Mesodermal cell (in vitro differentiated cells): ENCODE measurements at regions not wholly inside any gene's neighbourhood (a gene's known extent, or its start where the extent isn't known, plus 50 kb on each side); places are given as distances from the start of the nearest gene placed in this dataset.

Source experiments
- H3K27ac ChIP-seq: 2 replicates; pipeline ENCODE4 v1.7.0; 2013; ENCODE audit warnings: mild to moderate bottlenecking, low read depth, low read length, moderate library complexity; ENCODE audit not compliant: severe bottlenecking
- H3K36me3 ChIP-seq: 2 replicates; pipeline ENCODE4 v1.7.1; 2013; ENCODE audit warnings: mild to moderate bottlenecking, low read length, moderate library complexity; ENCODE audit not compliant: control insufficient read depth, insufficient read depth
- H3K4me1 ChIP-seq: one replicate; pipeline ENCODE4 v1.7.1; 2013; ENCODE audit warnings: mild to moderate bottlenecking, low read length; ENCODE audit not compliant: insufficient read depth, control insufficient read depth, poor library complexity, severe bottlenecking
- H3K4me3 ChIP-seq: 2 replicates; pipeline ENCODE4 v1.7.0; 2013; ENCODE audit warnings: low read length, control low read depth, mild to moderate bottlenecking; ENCODE audit not compliant: insufficient read depth, poor library complexity, severe bottlenecking; ENCODE audit errors: extremely low read depth
- H3K9me3 ChIP-seq: 2 replicates; pipeline ENCODE4 v1.7.1; 2013; ENCODE audit warnings: mild to moderate bottlenecking, low read length, moderate library complexity; ENCODE audit not compliant: control insufficient read depth
- WGBS, 2 experiments: methylation state at CpG; one replicate each; pipeline ENCODE4 v1.1.5; 2013; ENCODE audit warnings: missing lambda C conversion rate in 2 of 2; ENCODE audit not compliant: insufficient coverage in 2 of 2; 5-methylcytosine and 5-hydroxymethylcytosine counted together

GRCh38 chr6:48798296-48798695 lies 664.8 kb downstream of the MMUT start:
- Histone ChIP-seq H3K36me3 (no peaks in the 10 kb centered on the region), H3K4me3 (no peak overlapping the region), H3K4me1 (no peaks in the 10 kb centered on the region), H3K9me3 (no peaks in the 10 kb centered on the region), H3K27ac (no peak overlapping the region)
- WGBS, 2 experiments, result no CpG with 5 or more reads among the region's 3 CpGs

- Histone ChIP-seq H3K27ac (no peak overlapping the region), H3K36me3 (no peaks in the 10 kb centered on the region), H3K4me1 (no peaks in the 10 kb centered on the region), H3K9me3 (no peaks in the 10 kb centered on the region), H3K4me3 (no peak overlapping the region)
- 90 to 93% methylated on average over 3 to 6 of the region's 6 CpGs for WGBS, 2 experiments
Measured at GRCh38 chr6:48782225-48782624, 671.2 kb upstream of the PTCHD4 start.

GRCh38 chr6:48777411-48777810 lies 666.4 kb upstream of the PTCHD4 start:
- no peak overlapping the region for H3K27ac ChIP-seq
- 100% methylated on average over 1 of the region's 3 CpGs for WGBS, 2 experiments
- no peaks in the 10 kb centered on the region for H3K9me3 ChIP-seq
- H3K4me3 ChIP-seq, result no peak overlapping the region
- H3K4me1 ChIP-seq, result no peaks in the 10 kb centered on the region
- H3K36me3 ChIP-seq, result no peaks in the 10 kb centered on the region

GRCh38 chr6:48775157-48775556 lies 664.2 kb upstream of the PTCHD4 start:
- 100% methylated on average over 1 to 2 of the region's 3 CpGs for WGBS, 2 experiments
- H3K9me3 ChIP-seq, result no peaks in the 10 kb centered on the region
- H3K4me3 ChIP-seq, result no peak overlapping the region
- H3K27ac ChIP-seq, result no peak overlapping the region
- no peaks in the 10 kb centered on the region for H3K4me1 ChIP-seq
- H3K36me3 ChIP-seq, result no peaks in the 10 kb centered on the region

- no peaks in the 10 kb centered on the region for H3K4me1 ChIP-seq
- H3K27ac ChIP-seq, result no peak overlapping the region
- H3K9me3 ChIP-seq, result no peaks in the 10 kb centered on the region
- H3K36me3 ChIP-seq, result no peaks in the 10 kb centered on the region
- no CpG with 5 or more reads among the region's 1 CpG for WGBS, 2 experiments
- no peak overlapping the region for H3K4me3 ChIP-seq
Measured at GRCh38 chr6:48774276-48774675, 663.3 kb upstream of the PTCHD4 start.

- H3K4me3 ChIP-seq, result no peak overlapping the region
- H3K27ac ChIP-seq, result no peak overlapping the region
- H3K36me3 ChIP-seq, result no peaks in the 10 kb centered on the region
- WGBS, 2 experiments, result no CpG with 5 or more reads among the region's 3 CpGs
- no peaks in the 10 kb centered on the region for H3K4me1 ChIP-seq
- H3K9me3 ChIP-seq, result no peaks in the 10 kb centered on the region
Measured at GRCh38 chr6:48766349-48766748, 655.4 kb upstream of the PTCHD4 start.

- Histone ChIP-seq H3K36me3 (no peaks in the 10 kb centered on the region), H3K4me1 (no peaks in the 10 kb centered on the region), H3K9me3 (no peaks in the 10 kb centered on the region), H3K4me3 (no peak overlapping the region), H3K27ac (no peak overlapping the region)
- WGBS, 2 experiments, result 0% methylated on average over 1 of the region's 7 CpGs; no CpG with 5 or more reads in 1 of the 2 experiments
Measured at GRCh38 chr6:48765352-48765961, 654.5 kb upstream of the PTCHD4 start.

GRCh38 chr6:48764286-48765044 lies 653.5 kb upstream of the PTCHD4 start:
- Histone ChIP-seq H3K9me3 (no peaks in the 10 kb centered on the region), H3K4me1 (no peaks in the 10 kb centered on the region), H3K36me3 (no peaks in the 10 kb centered on the region), H3K27ac (no peak overlapping the region), H3K4me3 (no peak overlapping the region)
- 100% methylated on average over 3 of the region's 6 CpGs; no CpG with 5 or more reads in 1 of the 2 experiments for WGBS, 2 experiments

GRCh38 chr6:48757661-48758060 lies 646.7 kb upstream of the PTCHD4 start:
- 60% methylated on average over 1 of the region's 1 CpG; no CpG with 5 or more reads in 1 of the 2 experiments for WGBS, 2 experiments
- Histone ChIP-seq H3K36me3 (no peaks in the 10 kb centered on the region), H3K4me3 (no peak overlapping the region), H3K27ac (no peak overlapping the region), H3K9me3 (no peaks in the 10 kb centered on the region), H3K4me1 (no peaks in the 10 kb centered on the region)

- H3K36me3 ChIP-seq, result no peaks in the 10 kb centered on the region
- no peaks in the 10 kb centered on the region for H3K4me1 ChIP-seq
- H3K9me3 ChIP-seq, result no peaks in the 10 kb centered on the region
- no peak overlapping the region for H3K27ac ChIP-seq
- 85% methylated on average over 2 of the region's 3 CpGs for WGBS, 2 experiments
- no peak overlapping the region for H3K4me3 ChIP-seq
Measured at GRCh38 chr6:48755315-48755714, 644.3 kb upstream of the PTCHD4 start.

- 72 to 88% methylated on average over 1 to 2 of the region's 3 CpGs for WGBS, 2 experiments
- Histone ChIP-seq H3K27ac (no peak overlapping the region), H3K36me3 (no peaks in the 10 kb centered on the region), H3K4me3 (no peak overlapping the region), H3K4me1 (no peaks in the 10 kb centered on the region), H3K9me3 (no peaks in the 10 kb centered on the region)
Measured at GRCh38 chr6:48754641-48755040, 643.6 kb upstream of the PTCHD4 start.
